Activated T-helper 1 cell treated with anti-CD3 and anti-CD28 coated beads, Interleukin-12 subunit alpha, Interleukin-12 subunit beta, Interleukin-2, Interleukin-4 antibody, amounts not matched to agents 30 ng/mL and 10 ng/mL and 1 ng/mL, durations not matched to agents 14 hours and 24 hours and 36 hours (primary cell): ENCODE measurements at regions not wholly inside any gene's neighbourhood (a gene's known extent, or its start where the extent isn't known, plus 50 kb on each side); places are given as distances from the start of the nearest gene placed in this dataset.

Experiments
- DNase-seq: peaks from one replicate; pipeline ENCODE4 v3.0.0; 2021; ENCODE audit warnings: low spot score
- H3K27ac Mint-ChIP-seq: one replicate; pipeline ENCODE4 v1.8.0; 2021; ENCODE audit warnings: mild to moderate bottlenecking, mixed read lengths
- H3K27me3 Mint-ChIP-seq: one replicate; pipeline ENCODE4 v1.8.0; 2022; ENCODE audit warnings: mild to moderate bottlenecking, moderate library complexity, mixed read lengths; ENCODE audit not compliant: insufficient read depth
- H3K36me3 Mint-ChIP-seq: one replicate; pipeline ENCODE4 v1.8.0; 2021; ENCODE audit warnings: low read depth, mixed read lengths
- H3K4me1 Mint-ChIP-seq: one replicate; pipeline ENCODE4 v1.8.0; 2021; ENCODE audit warnings: low read depth, mixed read lengths
- H3K4me3 Mint-ChIP-seq: one replicate; pipeline ENCODE4 v1.8.0; 2021; ENCODE audit warnings: mild to moderate bottlenecking, moderate library complexity, mixed read lengths
- H3K9me3 Mint-ChIP-seq: one replicate; pipeline ENCODE4 v1.8.0; 2021; ENCODE audit warnings: mixed read lengths
- intact Hi-C: fragments of 100-400 bp; cut with micrococcal nuclease; formaldehyde crosslinking; loops from one replicate; pipeline ENCODE4 v1.15.1; 2024

DNA sequence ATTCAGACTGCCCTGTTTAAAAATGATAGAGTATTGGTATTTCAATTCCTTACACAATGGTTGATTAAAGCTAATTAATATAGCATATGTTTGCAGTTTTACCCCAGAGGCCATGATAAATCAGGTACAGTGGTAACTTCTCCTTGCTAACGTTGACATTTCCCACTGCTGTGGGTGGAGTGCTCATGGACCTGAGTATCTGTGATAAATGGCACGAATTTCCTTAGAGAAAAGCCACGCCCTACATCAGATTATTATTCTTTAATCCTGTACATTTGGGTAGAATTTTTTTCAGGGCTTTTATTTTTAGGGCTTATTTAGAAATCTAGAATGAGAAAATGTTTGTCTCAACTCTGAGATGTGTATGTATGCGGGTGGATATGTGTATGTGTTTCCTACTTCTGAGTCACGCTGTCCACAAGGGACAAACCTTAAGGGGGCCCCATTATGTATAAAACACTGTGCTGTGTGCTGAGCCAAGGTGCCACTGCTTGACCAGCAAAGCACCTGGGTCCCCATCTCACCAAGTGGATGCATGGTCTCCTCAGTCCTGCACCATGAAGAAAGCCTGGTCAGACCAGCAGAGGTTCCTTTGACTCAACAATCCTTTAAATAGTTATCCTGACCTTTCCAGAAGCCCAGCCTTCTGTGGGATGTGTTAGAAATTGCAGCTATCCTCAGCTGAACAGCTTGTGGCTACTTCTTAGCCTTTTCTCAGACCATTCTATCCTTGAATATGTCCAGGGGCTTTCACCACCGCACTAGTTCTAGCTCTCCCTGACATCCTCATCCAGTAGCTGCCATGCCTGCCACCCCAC lies 57.9 kb upstream of the STK38L start:
- intact Hi-C loops, result no loop called here
- no peak for DNase-seq
- Mint-ChIP-seq H3K36me3 (no peaks in the 10 kb centered on the region), H3K4me3 (no peak overlapping the region), H3K9me3 (no peaks in the 10 kb centered on the region), H3K27ac (peak overlapping the region; percentile 14), H3K27me3 (no peaks in the 10 kb centered on the region), H3K4me1 (peaks cover 33% of the 10 kb centered on the region)

DNA sequence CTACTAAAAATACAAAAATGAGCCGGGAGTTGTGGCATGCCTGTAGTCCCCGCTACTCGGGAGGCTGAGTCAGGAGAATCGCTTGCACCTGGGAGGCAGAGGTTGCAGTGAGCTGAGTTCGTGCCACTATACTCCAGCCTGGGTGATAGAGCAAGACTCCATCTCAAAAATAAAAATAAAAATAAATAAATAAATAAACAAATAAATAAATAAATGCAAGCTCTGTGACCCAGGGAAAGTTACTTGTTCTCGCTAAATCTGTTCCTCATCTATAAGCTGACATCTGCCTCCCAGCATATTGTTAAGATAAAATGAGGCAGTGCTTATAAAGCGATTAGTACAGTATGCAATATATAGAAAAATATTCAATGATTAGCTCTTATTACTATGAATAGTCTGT lies 56.4 kb upstream of the STK38L start:
- intact Hi-C loops, result no loop called here
- Mint-ChIP-seq H3K27me3 (peaks cover 6% of the 10 kb centered on the region), H3K36me3 (no peaks in the 10 kb centered on the region), H3K4me1 (peaks cover 37% of the 10 kb centered on the region), H3K27ac (no peak overlapping the region), H3K9me3 (no peaks in the 10 kb centered on the region), H3K4me3 (no peak overlapping the region)
- DNase-seq, result no peak

DNA sequence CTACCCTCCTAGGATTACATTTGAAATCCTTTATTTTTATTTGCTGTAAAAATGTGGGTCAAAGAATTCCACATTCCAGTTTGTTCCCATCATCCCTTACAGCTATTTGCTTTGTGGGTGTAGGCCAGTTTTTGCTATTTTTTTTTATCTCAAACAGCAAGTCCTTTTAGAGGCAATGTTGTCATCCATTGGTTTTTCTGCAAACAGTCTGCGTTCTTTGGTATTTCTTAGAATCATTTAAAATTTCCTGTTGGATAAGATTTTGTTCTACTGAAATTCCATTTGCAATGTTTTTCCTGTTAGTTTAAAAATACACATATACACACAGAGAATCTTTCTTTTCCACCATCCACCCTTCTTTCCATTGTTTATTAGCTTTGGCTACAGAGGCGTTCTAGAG lies 53.3 kb upstream of the STK38L start:
- Mint-ChIP-seq H3K4me1 (peaks cover 22% of the 10 kb centered on the region), H3K36me3 (no peaks in the 10 kb centered on the region), H3K9me3 (no peaks in the 10 kb centered on the region), H3K27me3 (peaks cover 6% of the 10 kb centered on the region), H3K4me3 (no peak overlapping the region), H3K27ac (no peak overlapping the region)
- intact Hi-C loops, result no loop called here
- DNase-seq, result no peak

DNA sequence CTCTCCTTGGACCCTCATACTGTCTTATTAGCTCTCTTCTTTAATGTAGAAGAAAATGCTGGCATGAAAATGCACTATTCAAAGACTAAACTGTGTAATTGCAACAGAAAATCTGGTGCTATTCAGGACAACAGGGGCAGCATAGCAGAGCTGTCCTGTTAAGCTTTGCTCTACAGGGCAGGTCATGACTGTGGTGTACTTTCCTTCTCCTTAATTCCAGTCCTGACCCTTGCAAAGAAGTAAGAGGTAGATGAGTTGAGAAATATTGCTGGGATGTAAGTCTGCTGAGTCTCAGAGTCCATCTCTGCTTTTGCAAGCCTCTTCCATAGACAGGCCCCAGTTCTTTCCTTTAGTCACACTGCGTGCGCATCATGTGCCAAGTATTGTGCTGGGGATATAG lies 52.6 kb upstream of the STK38L start:
- Mint-ChIP-seq H3K36me3 (no peaks in the 10 kb centered on the region), H3K27ac (no peak overlapping the region), H3K27me3 (peaks cover 6% of the 10 kb centered on the region), H3K4me3 (no peak overlapping the region), H3K4me1 (peaks cover 15% of the 10 kb centered on the region), H3K9me3 (no peaks in the 10 kb centered on the region)
- DNase-seq, result no peak
- intact Hi-C loops, result no loop called here

DNA sequence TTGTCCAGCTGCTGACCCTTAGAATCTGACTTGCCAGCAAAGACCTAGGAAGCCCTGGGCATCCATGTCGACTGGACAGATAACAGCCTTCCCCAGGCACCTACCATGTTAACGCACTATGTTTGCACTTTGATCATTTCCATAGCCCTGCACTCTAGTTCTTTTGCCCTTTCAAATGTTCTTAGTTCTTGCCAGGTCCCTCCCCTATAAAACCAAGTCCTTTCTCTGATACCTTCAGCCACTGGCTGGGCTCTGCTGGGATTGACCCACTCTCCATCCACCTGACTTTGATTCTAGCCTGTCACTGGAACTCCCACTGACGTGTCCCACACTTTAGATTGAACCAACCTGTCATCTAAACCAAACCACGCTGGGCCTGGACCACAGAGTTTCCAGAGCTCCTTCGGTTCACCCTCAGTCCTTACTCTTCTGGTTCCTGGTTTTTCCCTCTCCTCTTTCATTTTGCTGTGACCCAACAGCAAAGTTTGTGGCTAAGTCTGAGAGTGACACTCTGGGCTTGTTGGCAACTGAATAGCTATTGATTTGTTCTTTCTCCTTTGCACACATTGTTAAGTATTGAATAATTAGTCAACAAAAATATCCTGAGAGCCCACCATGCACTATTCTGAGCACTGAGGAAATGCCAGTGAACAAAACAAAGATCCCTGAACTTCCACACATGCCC lies 51.8 kb upstream of the STK38L start:
- Mint-ChIP-seq H3K9me3 (no peaks in the 10 kb centered on the region), H3K36me3 (no peaks in the 10 kb centered on the region), H3K4me1 (peaks cover 7% of the 10 kb centered on the region), H3K27ac (no peak overlapping the region), H3K4me3 (no peak overlapping the region), H3K27me3 (peaks cover 6% of the 10 kb centered on the region)
- intact Hi-C loops, result no loop called here
- no peak for DNase-seq

DNA sequence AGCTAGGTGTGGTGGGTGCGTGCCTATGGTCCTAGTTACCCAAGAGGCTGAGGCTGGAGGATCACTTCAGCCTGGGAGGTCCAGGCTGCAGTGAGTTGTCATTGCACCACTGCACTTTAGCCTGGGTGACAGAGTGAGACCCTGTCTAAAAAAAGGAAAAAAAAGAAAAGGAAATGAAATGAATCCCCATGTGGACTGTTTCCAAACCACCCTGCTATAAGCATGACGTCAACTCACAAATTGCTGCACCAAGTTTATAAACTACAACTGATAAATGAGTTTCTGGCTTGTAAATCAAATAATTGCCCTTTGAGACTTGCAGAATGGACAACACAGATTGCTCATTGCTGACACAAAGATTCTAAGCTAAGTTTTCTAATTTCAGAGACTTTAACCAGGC lies 51.0 kb upstream of the STK38L start:
- DNase-seq, result no peak
- Mint-ChIP-seq H3K27ac (no peak overlapping the region), H3K36me3 (no peaks in the 10 kb centered on the region), H3K4me3 (no peak overlapping the region), H3K4me1 (peaks cover 7% of the 10 kb centered on the region), H3K9me3 (no peaks in the 10 kb centered on the region), H3K27me3 (peaks cover 6% of the 10 kb centered on the region)
- intact Hi-C loops, result no loop called here

DNA sequence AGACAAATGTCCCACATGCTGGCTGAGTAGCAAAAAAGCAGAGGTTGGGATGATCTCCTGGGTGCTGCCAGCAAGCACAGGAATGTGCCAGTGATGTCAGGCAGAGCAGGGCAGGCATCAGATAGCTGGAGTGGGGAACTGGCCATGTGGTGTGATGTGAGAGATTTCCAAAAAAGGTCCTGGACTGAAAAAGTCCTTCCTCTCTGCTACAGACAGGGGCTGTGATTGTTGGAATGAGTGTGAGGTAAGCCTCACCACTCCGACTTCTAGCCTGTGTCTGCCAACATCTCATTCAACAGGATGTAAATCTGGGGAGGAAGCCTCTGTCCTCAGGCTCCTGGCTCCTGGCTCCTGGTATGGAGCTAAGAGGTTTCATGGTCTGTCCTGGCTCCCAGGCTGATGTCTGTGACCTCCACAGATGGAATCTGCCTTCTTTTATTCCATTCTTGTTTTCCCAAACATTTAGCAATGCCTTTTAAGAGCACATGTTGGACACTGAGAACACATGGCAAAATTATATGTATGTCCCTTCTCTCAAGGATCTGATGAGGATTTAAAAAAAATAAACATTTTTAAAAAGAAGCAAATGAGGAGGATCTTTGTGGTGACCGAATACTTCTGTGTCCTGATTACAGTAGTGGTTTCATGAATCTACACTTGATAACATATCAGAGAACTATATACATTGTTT lies 50.1 kb upstream of the STK38L start:
- Mint-ChIP-seq H3K9me3 (no peaks in the 10 kb centered on the region), H3K36me3 (no peaks in the 10 kb centered on the region), H3K27me3 (peaks cover 6% of the 10 kb centered on the region), H3K4me3 (no peak overlapping the region), H3K4me1 (peaks cover 8% of the 10 kb centered on the region), H3K27ac (no peak overlapping the region)
- intact Hi-C loops, result no loop called here
- DNase-seq, result no peak
